HepG2 (cell line): ENCODE measurements at regions not wholly inside any gene's neighbourhood (a gene's known extent, or its start where the extent isn't known, plus 50 kb on each side); places are given as distances from the start of the nearest gene placed in this dataset.

ENCODE experiments used
- EED ChIP-seq: sonication (generic); formaldehyde crosslinking; IDR thresholded peaks from 2 replicates; pipeline ENCODE4 v1.5.0; 2020; ENCODE audit warnings: mild to moderate bottlenecking, missing genetic modification reagents
- EHMT2 ChIP-seq: fragments of 200-600 bp; sonication (generic); IDR thresholded peaks from 2 replicates; pipeline ENCODE4 v1.7.0; 2017; ENCODE audit warnings: antibody characterized with exemption, low read depth, low read length, borderline replicate concordance
- ELF4 ChIP-seq: sonication (generic); formaldehyde crosslinking; IDR thresholded peaks from 2 replicates; pipeline ENCODE4 v1.5.0; 2020; ENCODE audit warnings: missing genetic modification reagents, mild to moderate bottlenecking, moderate library complexity, borderline replicate concordance
- GATAD1 ChIP-seq: IDR thresholded peaks from 2 replicates; pipeline ENCODE4 v1.6.1; 2016; ENCODE audit warnings: missing genetic modification reagents, missing compliant biosample characterization
- KDM6A ChIP-seq: IDR thresholded peaks from 2 replicates; pipeline ENCODE4 v1.6.1; 2016; ENCODE audit warnings: low read depth
- NBN ChIP-seq: fragments of 450-650 bp; conservative IDR thresholded peaks from 2 replicates; pipeline ENCODE4 v1.6.1; 2017
- NFE2L1 ChIP-seq: sonication (generic); formaldehyde crosslinking; IDR thresholded peaks from 2 replicates; pipeline ENCODE4 v1.4.0; 2020; ENCODE audit warnings: missing genetic modification reagents, mild to moderate bottlenecking, borderline replicate concordance
- NFE2L2 ChIP-seq: fragments of 150-350 bp; IDR thresholded peaks from 2 replicates; pipeline ENCODE4 v1.6.1; 2014; ENCODE audit warnings: low read length
- PLRG1 ChIP-seq: fragments of 450-650 bp; conservative IDR thresholded peaks from 2 replicates; pipeline ENCODE4 v1.6.1; 2016
- POLR2G ChIP-seq: fragments of 200-400 bp; formaldehyde crosslinking; IDR thresholded peaks from 2 replicates; pipeline ENCODE4 v1.6.1; 2018; ENCODE audit warnings: mild to moderate bottlenecking, low read depth, low read length, moderate library complexity
- RXRB ChIP-seq: IDR thresholded peaks from 2 replicates; pipeline ENCODE4 v1.6.1; 2016; ENCODE audit warnings: borderline replicate concordance, missing genetic modification reagents, missing compliant biosample characterization
- SALL1 ChIP-seq: sonication (generic); formaldehyde crosslinking; IDR thresholded peaks from 2 replicates; pipeline ENCODE4 v1.8.0; 2022; ENCODE audit warnings: mild to moderate bottlenecking, missing genetic modification reagents
- SCMH1 ChIP-seq: sonication (generic); formaldehyde crosslinking; IDR thresholded peaks from 2 replicates; pipeline ENCODE4 v1.9.0; 2021; ENCODE audit warnings: missing genetic modification reagents, mild to moderate bottlenecking, borderline replicate concordance
- ZBTB42 ChIP-seq: sonication (generic); formaldehyde crosslinking; IDR thresholded peaks from 2 replicates; pipeline ENCODE4 v1.5.0; 2020; ENCODE audit warnings: mild to moderate bottlenecking, missing genetic modification reagents
- ZFP1 ChIP-seq: IDR thresholded peaks from 2 replicates; pipeline ENCODE4 v1.6.1; 2016
- ZFP36 ChIP-seq: fragments of 150-350 bp; IDR thresholded peaks from 2 replicates; pipeline ENCODE4 v1.6.1; 2018; ENCODE audit warnings: borderline replicate concordance, low read length, low read depth; ENCODE audit not compliant: partially characterized antibody
- ZFY ChIP-seq: sonication (generic); formaldehyde crosslinking; IDR thresholded peaks from 2 replicates; pipeline ENCODE4 v1.4.0; 2020; ENCODE audit warnings: missing genetic modification reagents
- ZMYM3 ChIP-seq: sonication (generic); formaldehyde crosslinking; IDR thresholded peaks from 2 replicates; pipeline ENCODE4 v1.5.1; 2020; ENCODE audit warnings: mild to moderate bottlenecking, missing genetic modification reagents
- ZNF260 ChIP-seq: sonication (generic); formaldehyde crosslinking; IDR thresholded peaks from 2 replicates; pipeline ENCODE4 v1.4.0; 2020; ENCODE audit warnings: missing genetic modification reagents, low read depth, mild to moderate bottlenecking, borderline replicate concordance
- ZNF296 ChIP-seq: sonication (generic); formaldehyde crosslinking; conservative IDR thresholded peaks from 2 replicates; pipeline ENCODE4 v1.5.0; 2020; ENCODE audit warnings: mild to moderate bottlenecking, missing genetic modification reagents
- ZNF3 ChIP-seq: IDR thresholded peaks from 2 replicates; pipeline ENCODE4 v1.7.0; 2017; ENCODE audit warnings: inconsistent platforms
- ZNF367 ChIP-seq: sonication (generic); formaldehyde crosslinking; IDR thresholded peaks from 2 replicates; pipeline ENCODE4 v1.4.0; 2020; ENCODE audit warnings: missing genetic modification reagents, borderline replicate concordance
- ZNF414 ChIP-seq: sonication (generic); formaldehyde crosslinking; IDR thresholded peaks from 2 replicates; pipeline ENCODE4 v1.5.0; 2020; ENCODE audit warnings: missing genetic modification reagents
- ZNF556 ChIP-seq: sonication (generic); formaldehyde crosslinking; IDR thresholded peaks from 2 replicates; pipeline ENCODE4 v1.4.0; 2020; ENCODE audit warnings: mild to moderate bottlenecking, missing genetic modification reagents, borderline replicate concordance
- ZNF570 ChIP-seq: sonication (generic); formaldehyde crosslinking; IDR thresholded peaks from 2 replicates; pipeline ENCODE4 v1.4.0; 2020; ENCODE audit warnings: mild to moderate bottlenecking, missing genetic modification reagents, borderline replicate concordance
- ZNF605 ChIP-seq: sonication (generic); formaldehyde crosslinking; IDR thresholded peaks from 2 replicates; pipeline ENCODE4 v1.8.0; 2022; ENCODE audit warnings: mild to moderate bottlenecking, missing genetic modification reagents
- ZNF614 ChIP-seq: IDR thresholded peaks from 2 replicates; pipeline ENCODE4 v1.6.1; 2018; ENCODE audit warnings: missing biosample characterization, missing genetic modification reagents, inconsistent platforms, borderline replicate concordance
- ZNF678 ChIP-seq: sonication (generic); formaldehyde crosslinking; IDR thresholded peaks from 2 replicates; pipeline ENCODE4 v1.4.0; 2020; ENCODE audit warnings: mild to moderate bottlenecking, missing genetic modification reagents
- ZNF710 ChIP-seq: sonication (generic); formaldehyde crosslinking; IDR thresholded peaks from 2 replicates; pipeline ENCODE4 v1.5.0; 2020; ENCODE audit warnings: mild to moderate bottlenecking, missing genetic modification reagents, borderline replicate concordance
- ZNF768 ChIP-seq: sonication (generic); formaldehyde crosslinking; IDR thresholded peaks from 2 replicates; pipeline ENCODE4 v1.4.0; 2020; ENCODE audit warnings: missing genetic modification reagents
- ZNF878 ChIP-seq: sonication (generic); formaldehyde crosslinking; IDR thresholded peaks from 2 replicates; pipeline ENCODE4 v1.8.1; 2023; ENCODE audit warnings: mild to moderate bottlenecking, missing genetic modification reagents, moderate library complexity
- TF ChIP-seq, protein P1 (sequence below): sonication (generic); formaldehyde crosslinking; IDR thresholded peaks from 2 replicates; pipeline ENCODE4 v1.5.1; 2020; ENCODE audit warnings: mild to moderate bottlenecking, missing genetic modification reagents, borderline replicate concordance

GRCh38 chr16:50466170-50466569 is 82.0 kb upstream of the NKD1 start (continued):
- TF ChIP-seq ZMYM3 (CRISPR knock-in tag) (peak; percentile 64; the same call in 1 of the 2 replicates), NFE2L1 (CRISPR knock-in tag) (0 out of 2 replicates have a peak, but pooled peaks have one; percentile 48), EHMT2 (no peak), ZNF570 (CRISPR knock-in tag) (no peak), ZFP36 (peak; percentile 15), ZNF678 (CRISPR knock-in tag) (no peak), EED (CRISPR knock-in tag) (no peak), NBN (no peak), KDM6A (CRISPR knock-in tag) (no peak), POLR2G (no peak), ELF4 (CRISPR knock-in tag) (no peak), ZNF3 (CRISPR knock-in tag) (no peak), ZNF367 (CRISPR knock-in tag) (no peak), ZNF556 (CRISPR knock-in tag) (0 out of 2 replicates have a peak, but pooled peaks have one; percentile 4), ZFY (CRISPR knock-in tag) (0 out of 2 replicates have a peak, but pooled peaks have one; percentile 9), ZBTB42 (CRISPR knock-in tag) (no peak), ZNF614 (no peak), SCMH1 (CRISPR knock-in tag) (no peak), ZNF260 (CRISPR knock-in tag) (no peak), GATAD1 (CRISPR knock-in tag) (no peak), NFE2L2 (no peak), SALL1 (CRISPR knock-in tag) (no peak), ZFP1 (no peak), ZNF878 (CRISPR knock-in tag) (no peak), ZNF605 (CRISPR knock-in tag) (0 out of 2 replicates have a peak, but pooled peaks have one; percentile 21), ZNF768 (CRISPR knock-in tag) (peak; percentile 54; the same call in 1 of the 2 replicates), ZNF296 (CRISPR knock-in tag) (no peak), ZNF414 (CRISPR knock-in tag) (no peak), RXRB (CRISPR knock-in tag) (no peak), ZNF710 (CRISPR knock-in tag) (no peak), PLRG1 (no peak)
- TF ChIP-seq, protein P1, sequence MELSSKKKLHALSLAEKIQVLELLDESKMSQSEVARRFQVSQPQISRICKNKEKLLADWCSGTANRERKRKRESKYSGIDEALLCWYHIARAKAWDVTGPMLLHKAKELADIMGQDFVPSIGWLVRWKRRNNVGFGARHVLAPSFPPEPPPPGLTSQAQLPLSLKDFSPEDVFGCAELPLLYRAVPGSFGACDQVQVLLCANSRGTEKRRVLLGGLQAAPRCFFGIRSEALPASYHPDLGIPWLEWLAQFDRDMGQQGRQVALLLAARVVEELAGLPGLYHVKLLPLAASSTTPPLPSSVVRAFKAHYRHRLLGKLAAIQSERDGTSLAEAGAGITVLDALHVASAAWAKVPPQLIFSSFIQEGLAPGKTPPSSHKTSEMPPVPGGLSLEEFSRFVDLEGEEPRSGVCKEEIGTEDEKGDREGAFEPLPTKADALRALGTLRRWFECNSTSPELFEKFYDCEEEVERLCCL (CRISPR knock-in tag): no peak
